ENCODE measurements at regions not wholly inside any gene's neighbourhood (a gene's known extent, or its start where the extent isn't known, plus 50 kb on each side); places are given as distances from the start of the nearest gene placed in this dataset.

- Histone ChIP-seq H3F3A (replicated peaks; ENCODE audit: low read depth) (no peaks in the 10 kb centered on the region), H2AFZ (no peak overlapping the region), H4K20me1 (replicated peaks; ENCODE audit: insufficient read depth) (no peaks in the 10 kb centered on the region), H3K79me2 (replicated peaks; ENCODE audit: insufficient read depth) (no peaks in the 10 kb centered on the region), H3K4me2 (no peak overlapping the region), H3K9me2 (ENCODE audit: insufficient read depth) (peaks cover 9% of the 10 kb centered on the region), H3K27me3 (ENCODE audit: insufficient read depth) (no peaks in the 10 kb centered on the region), H3K4me3 (no peak overlapping the region), H3K27ac (ENCODE audit: low read depth) (no peak overlapping the region), H3K36me3 (ENCODE audit: insufficient read depth) (peaks cover 3% of the 10 kb centered on the region; the same call in 1 of the 2 replicates), H3K4me1 (ENCODE audit: insufficient read depth) (no peaks in the 10 kb centered on the region)
- H3K4me1 Mint-ChIP-seq, result no peaks in the 10 kb centered on the region
- DNase-seq (ENCODE audit: low spot score) (no peak), ATAC-seq (no peak)
- H3K9me3 Mint-ChIP-seq, result no peaks in the 10 kb centered on the region; the same call in 1 of the 3 replicates
- no peak overlapping the region for H3K27ac Mint-ChIP-seq
- H3K27me3 Mint-ChIP-seq (ENCODE audit: insufficient read depth, low read depth, poor library complexity), result no peaks in the 10 kb centered on the region
- H3K4me3 Mint-ChIP-seq, result no peak overlapping the region
- TF ChIP-seq, protein P1, sequence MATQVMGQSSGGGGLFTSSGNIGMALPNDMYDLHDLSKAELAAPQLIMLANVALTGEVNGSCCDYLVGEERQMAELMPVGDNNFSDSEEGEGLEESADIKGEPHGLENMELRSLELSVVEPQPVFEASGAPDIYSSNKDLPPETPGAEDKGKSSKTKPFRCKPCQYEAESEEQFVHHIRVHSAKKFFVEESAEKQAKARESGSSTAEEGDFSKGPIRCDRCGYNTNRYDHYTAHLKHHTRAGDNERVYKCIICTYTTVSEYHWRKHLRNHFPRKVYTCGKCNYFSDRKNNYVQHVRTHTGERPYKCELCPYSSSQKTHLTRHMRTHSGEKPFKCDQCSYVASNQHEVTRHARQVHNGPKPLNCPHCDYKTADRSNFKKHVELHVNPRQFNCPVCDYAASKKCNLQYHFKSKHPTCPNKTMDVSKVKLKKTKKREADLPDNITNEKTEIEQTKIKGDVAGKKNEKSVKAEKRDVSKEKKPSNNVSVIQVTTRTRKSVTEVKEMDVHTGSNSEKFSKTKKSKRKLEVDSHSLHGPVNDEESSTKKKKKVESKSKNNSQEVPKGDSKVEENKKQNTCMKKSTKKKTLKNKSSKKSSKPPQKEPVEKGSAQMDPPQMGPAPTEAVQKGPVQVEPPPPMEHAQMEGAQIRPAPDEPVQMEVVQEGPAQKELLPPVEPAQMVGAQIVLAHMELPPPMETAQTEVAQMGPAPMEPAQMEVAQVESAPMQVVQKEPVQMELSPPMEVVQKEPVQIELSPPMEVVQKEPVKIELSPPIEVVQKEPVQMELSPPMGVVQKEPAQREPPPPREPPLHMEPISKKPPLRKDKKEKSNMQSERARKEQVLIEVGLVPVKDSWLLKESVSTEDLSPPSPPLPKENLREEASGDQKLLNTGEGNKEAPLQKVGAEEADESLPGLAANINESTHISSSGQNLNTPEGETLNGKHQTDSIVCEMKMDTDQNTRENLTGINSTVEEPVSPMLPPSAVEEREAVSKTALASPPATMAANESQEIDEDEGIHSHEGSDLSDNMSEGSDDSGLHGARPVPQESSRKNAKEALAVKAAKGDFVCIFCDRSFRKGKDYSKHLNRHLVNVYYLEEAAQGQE (IDR thresholded peaks at IDR 0.05; ENCODE audit: unreplicated experiment), result no peak
- no peak for TF ChIP-seq JUNB (IDR thresholded peaks at IDR 0.05; ENCODE audit: unreplicated experiment)
- no peak for TF ChIP-seq EZH2 (IDR thresholded peaks at IDR 0.05; ENCODE audit: low read depth, unreplicated experiment)
- TF ChIP-seq STAT1 (IDR thresholded peaks at IDR 0.05; ENCODE audit: unreplicated experiment), result no peak
- TF ChIP-seq, protein P2, sequence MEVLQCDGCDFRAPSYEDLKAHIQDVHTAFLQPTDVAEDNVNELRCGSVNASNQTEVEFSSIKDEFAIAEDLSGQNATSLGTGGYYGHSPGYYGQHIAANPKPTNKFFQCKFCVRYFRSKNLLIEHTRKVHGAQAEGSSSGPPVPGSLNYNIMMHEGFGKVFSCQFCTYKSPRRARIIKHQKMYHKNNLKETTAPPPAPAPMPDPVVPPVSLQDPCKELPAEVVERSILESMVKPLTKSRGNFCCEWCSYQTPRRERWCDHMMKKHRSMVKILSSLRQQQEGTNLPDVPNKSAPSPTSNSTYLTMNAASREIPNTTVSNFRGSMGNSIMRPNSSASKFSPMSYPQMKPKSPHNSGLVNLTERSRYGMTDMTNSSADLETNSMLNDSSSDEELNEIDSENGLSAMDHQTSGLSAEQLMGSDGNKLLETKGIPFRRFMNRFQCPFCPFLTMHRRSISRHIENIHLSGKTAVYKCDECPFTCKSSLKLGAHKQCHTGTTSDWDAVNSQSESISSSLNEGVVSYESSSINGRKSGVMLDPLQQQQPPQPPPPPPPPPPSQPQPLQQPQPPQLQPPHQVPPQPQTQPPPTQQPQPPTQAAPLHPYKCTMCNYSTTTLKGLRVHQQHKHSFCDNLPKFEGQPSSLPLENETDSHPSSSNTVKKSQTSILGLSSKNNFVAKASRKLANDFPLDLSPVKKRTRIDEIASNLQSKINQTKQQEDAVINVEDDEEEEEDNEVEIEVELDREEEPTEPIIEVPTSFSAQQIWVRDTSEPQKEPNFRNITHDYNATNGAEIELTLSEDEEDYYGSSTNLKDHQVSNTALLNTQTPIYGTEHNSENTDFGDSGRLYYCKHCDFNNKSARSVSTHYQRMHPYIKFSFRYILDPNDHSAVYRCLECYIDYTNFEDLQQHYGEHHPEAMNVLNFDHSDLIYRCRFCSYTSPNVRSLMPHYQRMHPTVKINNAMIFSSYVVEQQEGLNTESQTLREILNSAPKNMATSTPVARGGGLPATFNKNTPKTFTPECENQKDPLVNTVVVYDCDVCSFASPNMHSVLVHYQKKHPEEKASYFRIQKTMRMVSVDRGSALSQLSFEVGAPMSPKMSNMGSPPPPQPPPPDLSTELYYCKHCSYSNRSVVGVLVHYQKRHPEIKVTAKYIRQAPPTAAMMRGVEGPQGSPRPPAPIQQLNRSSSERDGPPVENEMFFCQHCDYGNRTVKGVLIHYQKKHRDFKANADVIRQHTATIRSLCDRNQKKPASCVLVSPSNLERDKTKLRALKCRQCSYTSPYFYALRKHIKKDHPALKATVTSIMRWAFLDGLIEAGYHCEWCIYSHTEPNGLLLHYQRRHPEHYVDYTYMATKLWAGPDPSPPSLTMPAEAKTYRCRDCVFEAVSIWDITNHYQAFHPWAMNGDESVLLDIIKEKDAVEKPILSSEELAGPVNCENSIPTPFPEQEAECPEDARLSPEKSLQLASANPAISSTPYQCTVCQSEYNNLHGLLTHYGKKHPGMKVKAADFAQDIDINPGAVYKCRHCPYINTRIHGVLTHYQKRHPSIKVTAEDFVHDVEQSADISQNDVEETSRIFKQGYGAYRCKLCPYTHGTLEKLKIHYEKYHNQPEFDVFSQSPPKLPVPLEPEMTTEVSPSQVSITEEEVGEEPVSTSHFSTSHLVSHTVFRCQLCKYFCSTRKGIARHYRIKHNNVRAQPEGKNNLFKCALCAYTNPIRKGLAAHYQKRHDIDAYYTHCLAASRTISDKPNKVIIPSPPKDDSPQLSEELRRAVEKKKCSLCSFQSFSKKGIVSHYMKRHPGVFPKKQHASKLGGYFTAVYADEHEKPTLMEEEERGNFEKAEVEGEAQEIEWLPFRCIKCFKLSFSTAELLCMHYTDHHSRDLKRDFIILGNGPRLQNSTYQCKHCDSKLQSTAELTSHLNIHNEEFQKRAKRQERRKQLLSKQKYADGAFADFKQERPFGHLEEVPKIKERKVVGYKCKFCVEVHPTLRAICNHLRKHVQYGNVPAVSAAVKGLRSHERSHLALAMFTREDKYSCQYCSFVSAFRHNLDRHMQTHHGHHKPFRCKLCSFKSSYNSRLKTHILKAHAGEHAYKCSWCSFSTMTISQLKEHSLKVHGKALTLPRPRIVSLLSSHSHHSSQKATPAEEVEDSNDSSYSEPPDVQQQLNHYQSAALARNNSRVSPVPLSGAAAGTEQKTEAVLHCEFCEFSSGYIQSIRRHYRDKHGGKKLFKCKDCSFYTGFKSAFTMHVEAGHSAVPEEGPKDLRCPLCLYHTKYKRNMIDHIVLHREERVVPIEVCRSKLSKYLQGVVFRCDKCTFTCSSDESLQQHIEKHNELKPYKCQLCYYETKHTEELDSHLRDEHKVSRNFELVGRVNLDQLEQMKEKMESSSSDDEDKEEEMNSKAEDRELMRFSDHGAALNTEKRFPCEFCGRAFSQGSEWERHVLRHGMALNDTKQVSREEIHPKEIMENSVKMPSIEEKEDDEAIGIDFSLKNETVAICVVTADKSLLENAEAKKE (CRISPR knock-in tag; IDR thresholded peaks at IDR 0.05), result no peak
- no peak for TF ChIP-seq ZNF331 (CRISPR knock-in tag; IDR thresholded peaks at IDR 0.05; ENCODE audit: low read depth)
- H3K36me3 Mint-ChIP-seq (ENCODE audit: low read depth), result no peaks in the 10 kb centered on the region
Measured at GRCh38 chr2:117674172-117674571, 140.3 kb upstream of the DDX18 start.
